ENCODE measurements at regions not wholly inside any gene's neighbourhood (a gene's known extent, or its start where the extent isn't known, plus 50 kb on each side); places are given as distances from the start of the nearest gene placed in this dataset.
A peak's percentile ranks its signal among the peaks of the same experiment; 100 is the strongest.

DNA sequence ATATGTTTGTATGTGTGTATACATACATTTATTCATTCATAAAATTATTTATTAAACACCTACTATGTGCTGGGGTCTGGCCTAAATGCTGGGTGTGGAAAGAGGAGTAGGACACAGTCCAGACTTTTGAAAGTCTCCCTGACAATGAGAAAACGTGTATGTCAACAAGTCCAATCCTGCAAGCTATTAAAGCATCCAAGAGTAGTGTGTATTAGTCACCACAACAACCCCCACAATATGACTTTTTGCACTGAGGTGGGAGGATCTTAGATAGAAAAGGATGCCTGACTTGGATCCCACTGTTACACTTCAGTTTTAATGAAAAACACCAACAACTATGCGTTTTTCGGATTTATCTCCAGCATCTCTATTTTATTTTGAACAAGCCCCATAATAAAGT, 446.4 kb downstream of the EPHA4 start:
- DNase-seq = no peak

DNA sequence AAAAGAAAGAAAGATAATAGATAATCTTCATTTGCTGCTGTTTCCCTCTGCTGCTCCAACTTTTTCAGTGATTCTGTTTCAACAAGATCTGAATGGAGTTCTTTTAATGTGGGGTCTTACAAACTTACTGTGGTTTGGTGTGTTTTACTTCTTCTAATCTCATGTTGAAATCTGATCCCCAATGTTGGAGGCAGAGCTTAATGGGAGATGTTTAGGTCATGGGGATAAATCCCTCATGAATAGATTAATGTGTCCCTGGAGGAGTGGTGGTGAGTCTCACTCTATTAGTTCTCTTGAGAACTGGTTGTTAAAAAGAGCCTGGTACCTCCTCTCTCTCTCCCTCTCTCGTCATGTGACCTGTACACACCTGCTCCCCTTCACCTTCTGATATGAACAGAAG, 442.4 kb downstream of the EPHA4 start:
- no peak for DNase-seq

DNA sequence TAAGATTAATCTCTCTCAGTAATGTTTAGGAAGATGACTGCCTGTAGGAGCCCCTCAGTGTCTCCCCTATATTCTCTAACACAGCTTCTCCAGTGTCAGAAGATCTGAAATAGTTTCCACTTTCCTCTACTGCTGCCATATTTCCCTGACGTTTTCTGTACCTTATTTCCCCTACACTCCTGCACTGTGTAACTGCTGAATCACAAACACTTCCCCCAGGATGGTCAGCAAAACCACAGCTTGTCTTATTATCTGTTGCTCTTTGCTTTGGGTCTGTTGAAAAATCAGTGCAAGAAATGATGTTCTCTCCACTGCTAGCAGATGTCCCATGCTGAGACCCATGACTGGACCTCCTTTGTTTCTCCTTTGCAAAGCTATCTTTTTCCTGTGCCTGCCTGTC, 441.7 kb downstream of the EPHA4 start:
- DNase-seq = no peak

DNA sequence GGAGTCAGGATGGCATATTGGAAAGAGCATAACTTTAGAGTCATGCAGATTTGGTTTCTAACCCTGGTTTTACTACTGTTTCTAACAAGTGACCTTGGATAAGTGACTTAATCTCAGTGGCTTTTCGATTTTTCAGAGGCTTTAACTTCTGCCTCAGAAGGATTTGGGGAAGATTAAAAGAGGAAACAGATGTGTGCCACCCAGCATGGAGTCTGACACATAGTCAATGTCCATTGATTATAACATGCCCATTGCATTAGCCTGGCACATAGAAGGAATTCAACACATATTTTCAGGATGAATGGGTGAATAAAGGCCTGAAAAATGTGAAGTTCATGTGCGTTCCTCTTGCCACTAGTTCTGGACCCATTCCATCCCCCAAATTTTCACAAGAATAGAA, 438.2 kb downstream of the EPHA4 start:
- DNase-seq = no peak

DNA sequence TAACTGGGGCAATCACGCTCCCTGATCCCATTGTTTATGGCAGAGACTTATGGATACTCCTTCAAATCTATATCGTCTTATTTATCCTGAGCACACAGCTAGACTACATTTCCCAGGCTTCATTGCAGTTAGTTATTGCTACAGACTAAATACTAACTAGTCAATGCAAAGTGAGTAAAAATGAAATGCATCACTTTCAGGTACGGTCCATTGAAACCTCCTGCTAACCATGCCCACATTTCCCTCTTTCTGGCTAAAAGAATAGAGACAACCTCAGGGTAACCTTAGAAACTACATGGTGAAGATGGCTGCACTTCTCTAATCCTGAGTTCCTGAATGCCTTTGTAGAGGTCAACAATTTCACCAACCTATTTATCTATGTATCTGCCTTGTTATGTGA, 437.4 kb downstream of the EPHA4 start:
- no peak for DNase-seq

DNA sequence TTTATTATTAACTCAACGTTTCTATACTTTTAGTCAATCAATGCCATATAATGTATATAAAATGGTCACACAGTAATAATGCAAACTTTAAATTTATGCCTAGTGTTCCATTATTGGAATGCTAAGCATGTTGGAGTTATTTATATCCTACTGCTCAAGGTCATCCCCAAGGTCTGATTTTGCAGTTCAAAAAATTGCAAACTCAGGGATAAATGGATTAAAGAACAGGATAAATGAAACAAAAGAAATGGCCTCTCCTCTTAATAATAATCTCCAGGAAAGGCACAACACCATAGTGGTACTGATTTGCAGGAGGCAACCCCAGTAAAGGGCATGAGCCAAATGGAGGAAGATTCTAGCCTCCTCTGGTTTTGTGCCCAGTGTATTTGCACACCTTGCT, 436.4 kb downstream of the EPHA4 start:
- no peak for DNase-seq

DNA sequence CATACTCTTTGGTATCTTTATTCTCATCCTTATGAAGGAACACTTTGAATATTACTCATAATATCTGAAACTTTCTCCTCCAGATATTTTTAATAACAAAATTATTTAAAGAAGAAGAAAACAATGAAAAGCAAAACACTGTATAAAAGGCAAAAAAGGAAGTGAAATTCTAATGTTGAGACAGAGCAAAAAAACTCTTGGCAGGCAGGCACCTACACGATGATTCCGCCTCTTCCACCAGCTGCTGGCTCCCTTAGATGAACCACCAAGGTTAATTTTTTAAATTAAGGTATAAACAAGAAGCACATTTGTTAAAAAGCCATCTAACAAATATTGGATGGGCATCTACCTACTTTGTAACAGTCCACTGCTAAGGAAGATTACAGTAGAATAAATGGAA, 434.7 kb downstream of the EPHA4 start:
- DNase-seq = no peak

DNA sequence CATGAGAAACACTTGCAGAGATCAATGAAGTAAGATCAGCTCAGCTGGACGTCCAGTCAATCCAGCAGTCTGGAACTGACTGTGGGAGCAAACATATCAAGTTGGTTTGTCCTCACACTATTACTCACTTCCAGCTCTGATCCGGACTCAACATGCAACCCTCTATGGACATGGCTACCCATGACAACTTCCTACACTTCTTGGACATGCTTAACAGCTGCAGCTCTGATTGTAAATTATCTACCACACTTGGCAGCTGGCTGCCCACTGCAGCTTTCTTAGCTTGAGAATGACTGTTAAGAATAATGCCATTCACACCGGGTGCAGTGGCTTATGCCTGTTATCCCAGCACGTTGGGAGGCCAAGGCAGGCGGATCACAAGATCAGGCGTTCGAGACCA, 429.8 kb downstream of the EPHA4 start:
- DNase-seq = no peak

DNA sequence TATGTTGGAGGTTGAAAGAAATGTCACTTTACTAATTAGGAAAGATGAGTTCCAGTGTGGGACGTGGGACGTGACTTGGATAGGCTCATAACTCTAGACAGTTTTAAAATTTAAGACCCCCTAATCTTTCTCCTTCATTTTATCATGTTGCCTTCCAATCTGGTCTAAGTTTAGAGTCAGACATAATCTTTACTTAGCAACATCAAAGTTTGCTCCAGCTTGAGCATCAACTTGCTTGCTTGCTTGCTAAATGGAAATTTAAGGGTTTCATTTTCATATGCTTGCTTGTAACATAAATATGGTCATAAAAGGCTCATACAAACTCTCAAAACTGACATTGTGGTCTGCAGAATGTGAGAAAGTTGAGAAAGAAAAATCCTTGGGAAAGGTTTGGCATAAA, 428.9 kb downstream of the EPHA4 start:
- DNase-seq = no peak

DNA sequence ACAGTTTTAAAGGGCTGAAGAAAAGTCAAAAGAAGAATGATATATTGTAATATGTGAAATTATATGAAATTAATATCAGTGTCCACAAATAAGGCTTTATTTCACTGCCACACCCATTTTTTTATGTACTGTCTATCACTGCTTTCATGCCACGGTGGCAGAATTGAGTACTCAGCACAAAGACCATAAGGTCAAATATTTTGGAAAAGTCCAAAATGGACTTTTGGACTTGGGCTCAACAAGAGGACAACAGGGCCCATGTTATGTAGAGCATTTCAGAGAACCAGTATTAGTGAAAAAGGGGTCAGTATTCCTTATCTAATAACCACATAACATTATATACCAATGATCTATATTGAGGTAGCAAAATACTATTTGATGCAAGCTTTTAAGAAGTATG, 427.2 kb downstream of the EPHA4 start:
- DNase-seq = no peak

DNA sequence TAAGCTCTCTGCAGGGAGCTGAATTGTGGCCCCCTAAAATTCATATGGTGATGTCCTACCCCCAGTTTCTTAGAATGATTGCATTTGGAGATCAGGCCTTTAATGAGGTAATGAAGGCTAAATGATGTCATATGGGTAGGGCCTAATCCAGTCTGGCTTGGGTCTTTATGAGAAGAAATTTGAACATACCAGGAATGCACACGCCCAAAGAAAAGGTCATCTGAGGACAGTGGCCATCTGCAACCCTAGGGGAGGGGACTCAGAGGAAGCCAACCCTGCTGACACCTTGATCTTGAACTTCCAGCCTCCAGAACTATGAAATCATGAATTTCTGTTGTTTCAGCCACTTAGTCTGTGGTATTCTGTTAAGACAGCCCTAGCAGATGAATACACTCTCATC, 426.7 kb downstream of the EPHA4 start:
- no peak for DNase-seq

DNA sequence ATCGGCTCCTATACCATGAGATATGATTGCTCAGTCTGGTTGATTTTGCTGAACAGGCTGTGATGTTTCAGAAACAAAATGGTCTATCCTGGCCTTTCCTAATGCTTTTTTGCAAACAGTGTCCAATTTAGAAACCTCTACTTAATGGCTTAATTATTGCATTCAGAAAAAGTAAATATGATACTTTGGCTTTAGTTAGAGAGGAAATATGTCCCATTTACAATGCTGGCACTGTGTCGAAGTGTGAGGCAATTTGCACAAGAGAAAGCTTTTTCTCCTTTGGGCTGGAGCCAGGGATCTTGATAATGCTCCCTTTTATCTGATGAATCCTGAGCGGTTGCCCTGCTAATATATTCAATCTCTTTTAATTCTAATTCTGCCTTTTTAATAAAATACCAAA, 418.9 kb downstream of the EPHA4 start:
- no peak for DNase-seq

DNA sequence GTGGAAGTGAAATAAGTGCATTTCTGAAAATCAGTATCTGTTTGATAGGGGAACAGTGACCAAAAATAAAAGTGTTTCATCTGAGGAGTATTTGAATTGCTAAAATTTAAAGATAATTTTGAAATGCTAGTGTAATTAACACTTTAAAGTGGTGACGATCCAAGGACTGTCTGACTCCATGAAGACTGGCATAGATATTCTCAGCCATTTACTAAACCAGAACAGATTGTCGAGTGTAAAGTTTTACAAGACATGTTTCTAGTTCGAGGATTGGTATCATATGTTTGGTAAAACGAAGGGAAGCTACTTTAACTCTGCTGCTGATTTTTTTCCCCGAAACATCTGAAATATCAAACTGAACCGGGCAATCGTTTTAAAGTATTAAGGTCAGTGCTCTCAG, 417.9 kb downstream of the EPHA4 start:
- no peak for DNase-seq

DNA sequence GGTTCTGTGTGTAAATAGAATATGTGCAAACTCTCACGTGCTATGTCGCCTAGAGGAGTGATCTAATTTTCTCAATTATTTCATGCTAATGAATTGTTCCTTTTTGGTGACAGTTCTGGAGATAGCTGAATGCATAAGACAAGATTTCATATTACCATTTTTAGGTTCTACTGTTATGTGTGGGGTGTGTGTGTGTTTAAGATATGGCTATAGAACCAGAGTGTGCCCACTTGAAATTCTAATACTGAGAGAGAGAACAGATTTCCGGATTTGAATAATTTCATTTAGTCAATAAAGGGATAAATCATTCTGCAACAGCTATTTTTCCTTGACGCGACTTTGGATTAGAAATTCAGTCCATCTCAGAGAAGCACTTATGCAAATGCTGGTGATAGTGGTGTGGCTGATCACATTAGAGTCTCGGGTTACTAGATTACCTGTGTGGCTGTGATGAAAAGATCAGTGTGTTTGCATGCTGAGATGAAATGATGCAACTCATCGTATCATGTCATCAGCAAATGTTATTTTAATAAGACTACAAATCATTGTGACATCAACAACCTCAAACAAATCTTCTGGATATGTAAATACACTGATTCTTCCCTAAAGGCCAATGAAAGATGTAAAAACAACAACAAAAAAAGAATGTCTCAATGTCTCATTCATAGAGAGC, 415.9 kb downstream of the EPHA4 start:
- DNase-seq = no peak

DNA sequence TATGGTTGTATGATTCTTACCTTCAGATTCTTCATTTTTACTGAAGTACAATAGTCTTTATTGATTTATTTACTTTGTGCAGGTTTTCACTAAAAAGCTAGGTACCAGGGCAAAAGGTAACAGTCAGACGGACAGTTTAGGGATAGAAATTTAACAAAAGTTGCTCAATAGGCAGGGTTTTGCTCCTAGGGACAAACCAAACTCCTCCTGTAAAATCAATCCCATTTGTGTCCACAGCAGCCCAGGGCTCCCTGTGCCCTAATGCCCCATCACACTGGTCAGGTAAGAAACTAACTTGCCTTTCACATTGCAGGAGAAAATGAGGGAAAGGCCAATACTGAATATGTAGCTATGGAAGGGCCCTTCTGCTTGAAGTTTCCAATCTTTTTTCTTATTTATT, 410.9 kb downstream of the EPHA4 start:
- no peak for DNase-seq

DNA sequence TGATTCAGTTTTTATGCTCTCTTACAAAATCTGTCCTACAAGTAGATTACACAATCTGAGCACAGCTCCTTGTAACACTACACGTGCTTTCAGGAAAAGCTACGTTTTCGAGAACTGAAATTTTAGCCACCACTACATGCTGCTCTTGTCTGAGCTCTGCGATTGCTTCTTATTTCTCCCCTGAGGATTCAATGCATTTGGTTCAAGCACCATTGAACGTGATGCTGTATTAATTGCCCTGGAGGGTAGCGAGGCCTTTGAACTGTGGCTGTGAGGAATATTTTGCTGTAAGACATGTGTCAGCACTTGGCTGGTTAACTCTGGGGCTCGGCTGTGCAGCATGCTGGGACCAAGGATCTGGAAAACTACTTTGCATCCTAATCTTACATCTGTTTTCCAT, 405.8 kb downstream of the EPHA4 start:
- peak in 1 of 4 experiments; percentile 1 for DNase-seq

DNA sequence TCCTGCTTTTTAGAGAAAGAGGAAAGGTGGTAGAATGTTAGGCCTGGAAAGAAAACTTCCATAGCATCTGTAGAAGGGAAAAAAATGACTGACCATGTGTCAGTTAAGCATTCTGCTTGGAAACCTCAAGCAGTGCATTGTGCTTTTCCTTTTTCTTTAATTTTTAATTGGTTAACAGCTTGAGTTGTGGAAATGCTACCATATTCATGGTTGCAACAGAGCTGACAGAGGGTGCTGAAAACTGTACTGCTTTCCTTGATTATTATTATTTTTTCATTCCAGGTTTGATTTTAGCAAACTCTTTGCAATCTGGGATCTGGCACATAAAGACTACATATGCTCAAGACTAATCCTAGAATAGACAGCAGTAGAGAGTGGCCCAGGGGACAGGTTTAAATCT, 404.5 kb downstream of the EPHA4 start:
- no peak for DNase-seq

DNA sequence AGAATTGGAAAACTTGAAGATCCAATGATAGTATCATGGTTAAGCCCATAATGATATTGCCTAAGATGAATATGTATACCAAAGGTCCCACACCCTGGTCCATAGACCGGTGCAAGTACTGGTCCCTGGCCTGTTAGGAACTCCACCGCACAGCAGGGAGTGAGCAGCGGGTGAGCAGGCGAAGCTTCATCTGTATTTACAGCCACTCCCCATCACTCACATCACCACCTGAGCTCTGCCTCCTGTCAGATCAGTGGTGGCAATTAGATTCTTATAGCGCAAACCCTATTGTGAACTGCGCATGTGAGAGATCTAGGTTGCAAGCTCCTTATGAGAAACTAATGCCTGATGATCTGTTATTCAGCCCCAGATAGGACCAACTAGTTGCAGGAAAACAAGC, 402.4 kb downstream of the EPHA4 start:
- no peak for DNase-seq

DNA sequence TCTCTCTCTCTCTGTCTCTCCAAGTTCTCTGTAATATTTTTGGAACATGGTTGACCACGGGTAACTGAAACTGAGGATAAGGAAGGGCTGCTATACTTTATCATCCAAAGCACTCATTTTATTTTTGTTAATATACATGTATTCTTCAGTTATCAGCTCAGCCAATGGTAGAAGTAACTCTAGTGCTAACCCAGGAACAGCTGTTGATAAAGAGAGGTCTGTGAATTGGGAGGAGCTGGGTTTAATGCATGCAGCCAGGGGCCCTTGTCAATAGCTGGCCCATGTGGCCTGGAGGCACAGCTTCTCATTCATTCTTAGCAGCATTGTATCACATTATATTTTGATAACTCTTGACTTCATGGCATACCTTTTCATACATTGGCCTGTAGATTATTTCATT, 401.6 kb downstream of the EPHA4 start:
- no peak for DNase-seq

DNA sequence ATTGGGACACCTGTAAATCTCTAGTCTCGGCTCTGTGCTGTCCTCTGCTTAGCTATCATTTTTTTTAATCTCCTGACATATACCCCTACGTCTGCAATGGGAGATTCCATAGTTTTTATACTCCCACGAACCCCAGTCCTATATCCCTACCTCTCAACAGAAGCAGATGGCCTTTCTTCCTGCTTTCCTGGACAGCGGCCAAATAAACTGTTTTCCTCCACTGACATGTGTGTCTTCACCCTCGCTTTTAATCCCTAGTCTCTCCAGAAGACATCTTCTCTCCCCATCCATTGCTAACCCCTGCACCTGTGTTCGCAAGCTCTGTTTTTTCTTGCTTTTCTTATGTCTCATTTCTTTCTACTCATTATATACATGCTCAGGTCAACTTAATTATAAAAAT, 395.4 kb downstream of the EPHA4 start:
- DNase-seq = no peak

DNA sequence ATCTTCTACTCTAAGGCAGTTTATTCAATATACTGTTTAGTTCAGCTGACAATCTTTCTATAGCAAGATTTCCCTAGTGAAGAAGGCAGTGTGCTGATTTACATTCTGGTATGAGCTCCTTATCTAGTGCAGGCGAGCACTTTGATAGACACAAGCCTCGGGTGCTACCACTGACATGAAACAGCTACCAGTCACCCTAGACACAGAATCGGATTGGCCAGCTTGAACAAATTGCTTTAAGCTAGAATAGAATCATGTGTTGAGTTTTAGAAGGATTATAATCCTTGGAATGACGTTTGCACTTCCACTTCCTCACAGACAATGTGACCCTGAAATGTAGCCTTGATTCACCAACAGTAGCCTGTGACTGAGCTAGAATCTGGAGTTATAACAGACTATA, 394.0 kb downstream of the EPHA4 start:
- DNase-seq = no peak

DNA sequence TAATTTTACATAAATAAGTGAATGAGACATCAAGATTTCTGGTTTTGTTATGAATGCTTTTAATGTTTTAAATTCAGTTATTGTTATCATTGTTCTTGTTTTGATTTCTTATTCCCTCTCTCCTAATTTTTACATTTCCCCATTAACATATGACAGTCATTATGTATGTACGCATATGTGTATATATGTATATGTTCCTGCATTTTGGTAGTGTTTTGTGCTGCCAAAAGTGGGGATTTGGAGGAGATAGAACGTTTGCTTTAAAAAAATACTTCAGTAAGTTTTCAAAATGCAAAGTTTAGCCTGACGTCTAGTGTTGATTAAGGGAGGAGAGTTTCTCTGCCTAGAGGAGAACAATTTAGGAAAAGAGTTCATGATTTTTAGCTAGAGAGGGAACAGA, 385.2 kb downstream of the EPHA4 start:
- no peak for DNase-seq

DNA sequence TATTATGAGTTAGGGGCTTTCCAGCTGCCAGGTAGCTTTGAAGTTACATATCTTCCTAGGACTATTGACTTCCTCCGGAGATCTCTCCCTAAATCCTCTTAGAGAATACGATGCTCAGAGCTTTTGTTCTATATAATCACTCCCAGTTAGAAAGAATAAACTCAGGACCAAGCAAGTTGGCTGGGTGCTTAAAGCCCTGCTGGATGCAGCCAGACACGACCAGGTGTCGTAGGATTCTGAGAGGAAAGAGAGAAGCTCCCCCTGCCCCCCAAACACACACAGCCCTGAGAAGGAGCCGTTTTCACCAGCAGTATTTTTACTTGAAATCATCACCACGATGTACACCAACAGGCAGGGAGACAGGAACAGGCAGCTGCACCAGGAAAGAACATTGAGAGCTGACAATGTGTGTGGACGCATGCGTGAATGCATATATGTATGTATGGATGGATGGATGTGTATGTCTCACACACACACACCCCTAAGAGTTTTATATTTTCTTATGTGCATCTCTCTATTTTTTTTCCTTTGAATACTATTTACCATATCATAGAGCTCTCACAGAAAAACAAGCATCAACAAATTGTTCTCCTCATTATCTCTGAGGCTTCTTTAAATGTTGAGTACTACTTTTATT, 382.6 kb downstream of the EPHA4 start:
- DNase-seq = no peak

DNA sequence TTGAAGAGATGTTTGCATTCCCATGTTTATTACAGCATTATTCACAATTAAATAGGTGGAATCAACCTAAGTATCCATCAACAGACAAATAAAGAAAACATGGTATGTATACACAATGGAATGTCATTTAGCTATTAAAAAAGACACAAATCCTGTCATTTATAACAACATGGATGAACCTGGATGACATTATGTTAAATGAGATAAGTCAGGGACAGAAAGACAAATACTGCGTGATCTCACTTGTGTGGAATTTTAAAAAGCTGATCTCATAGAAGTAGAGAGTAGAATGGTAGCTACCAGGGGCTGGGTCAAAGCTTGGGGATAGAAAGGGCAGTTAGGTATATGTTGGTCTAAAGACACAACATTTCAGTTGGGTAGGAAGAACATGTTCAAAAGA, 376.3 kb downstream of the EPHA4 start:
- DNase-seq = no peak

DNA sequence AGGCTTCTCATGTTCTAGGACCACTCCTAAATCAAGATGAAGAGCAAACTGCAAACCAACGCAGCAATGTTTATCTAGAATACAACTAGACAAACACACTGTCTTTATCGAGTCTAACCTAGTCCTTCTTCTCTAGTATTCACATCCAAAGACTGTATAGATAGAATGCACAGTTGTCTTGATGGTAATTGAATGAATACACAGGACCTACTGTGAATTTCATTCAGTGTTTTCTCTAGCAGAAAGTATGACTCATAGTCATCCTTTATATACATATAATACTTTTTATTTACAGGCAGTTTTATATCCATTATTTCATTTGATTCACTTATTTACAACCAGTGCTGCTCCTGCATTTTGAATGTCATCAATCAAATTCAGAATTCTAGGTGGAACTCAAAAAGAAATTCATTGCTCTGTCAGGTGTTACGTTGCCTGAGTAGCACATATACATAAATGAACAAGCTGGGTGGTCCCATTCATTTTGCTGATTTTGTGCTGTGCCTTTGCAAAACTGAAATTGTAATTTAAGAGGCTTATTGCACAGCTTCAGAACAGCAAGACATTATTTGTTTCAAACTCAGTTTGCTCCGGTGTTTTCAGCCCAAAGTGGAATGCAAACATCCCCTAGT, 374.8 kb downstream of the EPHA4 start:
- no peak for DNase-seq

Measured in suppressor macrophage (primary cell).